ENCODE measurements at regions not wholly inside any gene's neighbourhood (a gene's known extent, or its start where the extent isn't known, plus 50 kb on each side); places are given as distances from the start of the nearest gene placed in this dataset.

- ChIA-PET POLR2A (ENCODE audit: unreplicated experiment) (no interaction called here), CTCF (no interaction called here)
- Histone ChIP-seq H3K56ac (ENCODE audit: extremely low read depth, insufficient read depth, low read length) (no peak overlapping the region), H2BK5ac (ENCODE audit: low read depth, low read length, poor library complexity, severe bottlenecking) (no peak overlapping the region), H3K9ac (ENCODE audit: low read depth, low read length) (no peak overlapping the region), H2BK120ac (ENCODE audit: low read depth, low read length) (no peak overlapping the region), H2AFZ (replicated peaks; ENCODE audit: low read length, poor library complexity) (no peak overlapping the region), H3K4me1 (ENCODE audit: control insufficient read depth, insufficient read depth, low read length) (peaks cover 4% of the 10 kb centered on the region; the same call in 1 of the 2 replicates), H3K4me3 (ENCODE audit: insufficient read depth, low read depth, low read length) (no peak overlapping the region), H4K5ac (ENCODE audit: low read depth, low read length) (no peak overlapping the region), H3K9me3 (ENCODE audit: control insufficient read depth, insufficient read depth, low read length) (peaks cover 2% of the 10 kb centered on the region; the same call in 1 of the 2 replicates), H2AK9ac (replicated peaks; ENCODE audit: low read depth, low read length, poor library complexity) (no peak overlapping the region), H3K14ac (replicated peaks; ENCODE audit: low read depth, low read length) (no peak overlapping the region), H2AK5ac (ENCODE audit: low read depth, low read length) (no peak overlapping the region), H3K9me1 (ENCODE audit: insufficient read depth, low read length) (peaks cover 3% of the 10 kb centered on the region; the same call in 1 of the 2 replicates), H4K91ac (ENCODE audit: insufficient read depth, low read depth, low read length) (no peak overlapping the region), H3K36me3 (ENCODE audit: control insufficient read depth, insufficient read depth, low read length) (no peaks in the 10 kb centered on the region), H3K79me1 (ENCODE audit: low read depth in 1 of 2, low read length in 2 of 2) (no peaks in the 10 kb centered on the region), H2BK15ac (ENCODE audit: low read depth, low read length) (no peak overlapping the region), H3K23ac (ENCODE audit: low read depth, low read length) (no peak overlapping the region), H3K4ac (ENCODE audit: low read depth, low read length) (no peak overlapping the region), H3K18ac (ENCODE audit: low read depth, low read length) (no peak overlapping the region), H3K27ac (ENCODE audit: insufficient read depth, low read length) (no peak overlapping the region), H2BK20ac (ENCODE audit: low read depth, low read length) (no peak overlapping the region), H4K20me1 (ENCODE audit: insufficient read depth, low read length) (no peaks in the 10 kb centered on the region), H3K4me2 (ENCODE audit: low read depth, low read length) (no peak overlapping the region), H3K27me3 (ENCODE audit: control insufficient read depth, insufficient read depth, low read length) (peaks cover 16% of the 10 kb centered on the region), H4K8ac (ENCODE audit: low read depth in 2 of 2, low read length in 2 of 2) (no peak overlapping the region)
- DNase-seq (no peak), ATAC-seq (ENCODE audit: low read depth) (no peak)
- intact Hi-C loops (cut with micrococcal nuclease), result no loop called here
- WGBS, 2 experiments (ENCODE audit: extremely low coverage in 2 of 2, insufficient read length in 1 of 2), result no CpG with 5 or more reads among the region's 6 CpGs
- BruUV-seq (replicated peaks), result no TSS peak
- dilution Hi-C loops (cut with HindIII; ENCODE audit: low sequenced_read_pairs, unreplicated experiment), result no loop called here
- in situ Hi-C loops (cut with MboI; ENCODE audit: low sequenced_read_pairs), result no loop called here
- no peak for TF ChIP-seq BHLHE40 (IDR thresholded peaks at IDR 0.05; ENCODE audit: low read depth, low read length)
- no peak for TF ChIP-seq MXI1 (IDR thresholded peaks at IDR 0.05; ENCODE audit: borderline replicate concordance, low read depth, low read length)
- TF ChIP-seq FOS (IDR thresholded peaks at IDR 0.05; ENCODE audit: low read depth, low read length), result no peak
- TF ChIP-seq CEBPB (IDR thresholded peaks at IDR 0.05; ENCODE audit: low read depth, low read length), result no peak
- TF ChIP-seq NFE2L2 (IDR thresholded peaks at IDR 0.05; ENCODE audit: low read depth, low read length), result no peak
- TF ChIP-seq MAZ (IDR thresholded peaks at IDR 0.05; ENCODE audit: borderline replicate concordance, low read depth, low read length), result no peak
- TF ChIP-seq, protein P1, sequence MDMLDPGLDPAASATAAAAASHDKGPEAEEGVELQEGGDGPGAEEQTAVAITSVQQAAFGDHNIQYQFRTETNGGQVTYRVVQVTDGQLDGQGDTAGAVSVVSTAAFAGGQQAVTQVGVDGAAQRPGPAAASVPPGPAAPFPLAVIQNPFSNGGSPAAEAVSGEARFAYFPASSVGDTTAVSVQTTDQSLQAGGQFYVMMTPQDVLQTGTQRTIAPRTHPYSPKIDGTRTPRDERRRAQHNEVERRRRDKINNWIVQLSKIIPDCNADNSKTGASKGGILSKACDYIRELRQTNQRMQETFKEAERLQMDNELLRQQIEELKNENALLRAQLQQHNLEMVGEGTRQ (IDR thresholded peaks at IDR 0.05; ENCODE audit: low read depth, low read length), result no peak
- TF ChIP-seq POLR2A (IDR thresholded peaks at IDR 0.05; ENCODE audit: low read depth, low read length), result no peak
- TF ChIP-seq RAD21 (IDR thresholded peaks at IDR 0.05; ENCODE audit: low read length), result no peak
- no peak for TF ChIP-seq ELK1 (IDR thresholded peaks at IDR 0.05; ENCODE audit: borderline replicate concordance, low read depth, low read length)
- TF ChIP-seq SMC3 (IDR thresholded peaks at IDR 0.05; ENCODE audit: low read depth, low read length), result no peak
- TF ChIP-seq CHD1 (IDR thresholded peaks at IDR 0.05; ENCODE audit: low read depth, low read length), result no peak
Observed at GRCh38 chr6:3593161-3593560, 136.3 kb upstream of the SLC22A23 start.
